ENCODE measurements at regions not wholly inside any gene's neighbourhood (a gene's known extent, or its start where the extent isn't known, plus 50 kb on each side); places are given as distances from the start of the nearest gene placed in this dataset.
A peak's percentile ranks its signal among the peaks of the same experiment; 100 is the strongest.

DNA sequence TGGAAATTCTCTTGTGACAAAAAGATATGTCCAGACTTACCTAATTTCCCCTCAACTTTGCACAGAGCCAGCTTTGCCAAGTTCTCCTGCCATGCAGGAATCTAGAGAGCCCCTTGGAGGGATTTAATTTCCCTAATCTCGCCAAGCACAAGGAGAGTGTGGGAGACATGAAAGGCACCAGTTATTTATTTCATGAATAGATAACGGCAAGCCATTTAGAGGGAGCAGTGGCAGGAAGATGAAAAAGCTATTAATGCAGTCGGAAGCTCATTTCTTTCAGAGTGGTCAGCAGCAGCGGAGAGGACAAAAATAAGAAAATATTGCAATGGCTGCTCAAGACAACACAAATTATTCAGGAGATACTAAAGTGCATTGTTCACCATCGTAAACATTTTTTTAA is 150.9 kb upstream of the WSCD2 start:
- no peak for DNase-seq (ENCODE audit: low spot score)

DNA sequence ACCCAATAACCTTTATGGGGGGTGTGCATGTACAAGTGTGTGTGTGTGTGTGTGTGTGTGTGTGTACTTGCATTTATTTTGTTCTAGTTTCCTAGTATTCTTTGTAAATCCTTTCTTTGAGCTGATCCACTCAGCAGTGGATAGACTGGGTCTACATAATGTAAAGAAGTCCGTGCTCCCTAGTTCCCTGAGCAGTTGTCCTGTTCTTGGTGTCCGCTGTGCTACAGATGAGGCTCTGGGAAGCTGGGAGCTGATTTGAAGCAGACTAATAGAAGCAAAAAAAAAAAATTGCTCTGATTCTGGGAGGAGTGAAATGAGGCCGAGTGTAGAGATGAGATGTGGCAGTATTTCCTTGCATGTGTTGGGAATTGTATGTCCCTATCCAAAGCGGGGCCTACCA is 150.4 kb upstream of the WSCD2 start:
- DNase-seq (ENCODE audit: low spot score), result no peak

DNA sequence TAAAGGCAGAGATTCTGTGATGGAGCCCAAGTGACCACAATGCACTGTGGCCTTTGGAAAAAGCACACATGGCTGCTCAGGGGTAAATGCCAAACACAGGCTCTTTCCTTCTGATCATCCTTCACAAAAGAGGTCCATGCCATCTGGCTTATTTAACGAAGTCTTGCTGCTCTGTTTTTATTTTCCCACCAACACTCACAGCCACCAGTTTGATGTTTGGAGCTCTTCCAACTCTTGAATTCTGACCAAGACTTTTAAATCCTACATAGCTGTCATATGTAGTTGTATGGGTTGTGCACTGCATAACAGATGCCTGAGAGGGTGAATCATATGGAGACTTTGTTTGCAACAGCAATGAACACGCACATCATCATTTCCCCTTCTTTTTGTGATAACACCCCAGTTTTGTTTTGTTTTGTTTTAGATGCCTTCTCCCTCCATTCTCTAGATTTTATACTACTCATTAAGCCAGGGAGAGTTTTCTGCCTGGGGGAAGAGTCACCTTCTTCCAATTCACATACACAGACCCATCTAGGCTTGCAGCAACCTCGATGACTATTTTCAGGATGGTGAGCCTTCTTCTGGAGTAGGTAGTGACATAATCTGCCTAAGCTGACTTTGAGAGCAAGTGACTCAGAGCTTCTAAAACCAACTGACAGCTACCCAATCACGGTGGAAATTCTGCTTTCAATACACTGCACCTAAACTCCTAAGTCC is 145.2 kb upstream of the WSCD2 start:
- no peak for DNase-seq (ENCODE audit: low spot score)

DNA sequence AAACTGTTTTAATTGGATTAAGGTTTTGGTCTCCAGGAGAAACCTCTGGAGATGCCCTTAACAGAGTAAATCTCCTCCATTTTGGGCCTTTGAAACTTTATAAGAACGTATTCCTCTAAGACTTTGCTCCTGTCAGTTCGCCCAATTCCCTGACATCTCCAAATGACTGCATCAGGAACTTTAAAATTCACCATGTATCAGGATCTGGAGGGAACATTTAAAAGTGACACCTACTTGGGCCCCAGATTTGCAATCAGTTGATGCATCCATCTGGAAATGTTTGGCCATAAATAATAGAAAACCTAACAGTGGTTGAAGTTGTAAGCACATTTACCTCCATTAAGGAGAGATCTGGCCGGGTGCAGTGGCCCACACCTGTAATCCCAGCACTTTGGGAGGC is 144.1 kb upstream of the WSCD2 start:
- DNase-seq (ENCODE audit: low spot score), result no peak

DNA sequence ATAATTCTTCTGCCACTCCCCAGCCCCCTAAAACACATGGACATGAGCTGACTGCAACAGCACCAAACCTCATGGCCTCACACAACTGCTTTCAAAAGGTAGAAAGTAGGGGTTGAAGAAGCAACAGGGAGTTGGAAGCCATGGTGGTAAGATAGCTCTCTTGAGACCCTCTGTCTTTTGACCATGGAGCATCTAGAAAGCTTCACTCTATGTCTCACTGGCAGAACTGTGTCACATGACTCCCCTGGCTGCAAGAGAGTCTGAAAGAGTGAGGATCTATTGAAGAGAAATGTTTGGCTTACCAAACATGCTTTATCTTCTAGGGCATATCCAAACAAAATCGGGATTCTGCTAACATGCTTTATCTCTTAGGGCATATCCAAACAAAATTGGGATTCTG is 142.9 kb upstream of the WSCD2 start:
- DNase-seq (ENCODE audit: low spot score), result no peak

DNA sequence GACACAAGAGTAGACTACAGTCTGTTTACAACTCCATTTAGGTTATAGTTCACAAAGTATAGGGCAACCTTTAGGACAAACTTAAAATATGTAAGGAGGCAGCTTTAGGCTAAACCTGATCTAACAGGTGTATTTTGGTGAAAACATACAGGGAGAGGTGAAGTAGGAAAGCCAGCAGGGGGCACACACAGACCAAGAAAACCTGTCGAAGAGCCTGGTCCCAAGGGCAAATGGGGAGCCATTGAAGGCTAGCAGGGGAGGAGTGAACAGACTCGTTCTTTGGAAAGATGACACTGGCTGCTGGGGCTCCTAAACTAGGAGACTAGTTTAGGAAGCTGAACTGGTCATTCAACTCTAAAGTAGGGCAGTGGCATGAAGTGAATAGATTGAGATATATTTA is 138.8 kb upstream of the WSCD2 start:
- peak; percentile 15 for DNase-seq (ENCODE audit: low spot score)

DNA sequence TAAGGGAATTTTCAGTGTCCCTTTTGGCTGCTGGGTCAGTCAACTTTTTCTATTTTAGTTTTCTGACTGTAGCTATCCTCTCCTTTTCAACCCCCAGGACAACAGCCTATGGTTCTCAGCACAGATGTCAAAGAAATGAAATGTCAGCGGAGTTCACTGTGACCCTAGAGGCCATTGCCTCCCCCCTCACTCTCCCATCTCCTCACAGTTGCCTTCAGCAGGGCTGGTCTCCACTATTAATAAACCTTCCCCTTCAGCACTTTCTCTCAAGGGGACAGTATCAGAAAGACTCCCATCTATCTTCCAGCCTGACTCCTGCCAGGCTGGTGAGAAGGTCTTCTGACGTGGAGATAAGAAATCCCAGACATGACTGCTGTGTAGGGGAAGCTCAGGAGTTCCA is 137.1 kb upstream of the WSCD2 start:
- no peak for DNase-seq (ENCODE audit: low spot score)

DNA sequence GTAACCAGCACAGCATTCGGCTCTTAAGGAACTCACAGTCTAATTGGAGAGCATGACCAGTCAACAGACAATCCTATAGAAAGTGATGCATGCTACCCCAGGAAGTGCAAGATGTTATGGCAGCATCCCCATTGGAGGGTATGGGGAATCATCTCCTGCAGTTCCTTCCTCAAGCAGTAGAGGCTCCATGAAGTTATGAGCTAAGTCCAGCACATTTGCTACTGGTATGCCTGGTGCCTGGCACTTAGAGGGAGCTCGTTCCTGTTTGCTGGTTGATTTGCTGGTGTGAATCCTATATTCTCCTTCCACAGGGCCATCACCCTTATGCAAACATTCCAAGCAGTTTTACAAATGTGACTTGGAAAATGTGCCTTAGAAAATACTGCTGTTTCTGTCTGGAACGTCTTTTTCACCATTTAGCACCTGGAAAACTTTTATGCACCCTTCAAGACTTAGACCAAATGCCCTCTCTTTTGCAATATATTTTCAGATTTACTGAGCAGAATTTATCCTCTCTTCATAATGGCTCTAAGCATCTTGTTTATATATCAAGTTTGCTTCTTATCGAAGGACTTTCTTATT is 136.1 kb upstream of the WSCD2 start:
- DNase-seq (ENCODE audit: low spot score), result peak; percentile 24

DNA sequence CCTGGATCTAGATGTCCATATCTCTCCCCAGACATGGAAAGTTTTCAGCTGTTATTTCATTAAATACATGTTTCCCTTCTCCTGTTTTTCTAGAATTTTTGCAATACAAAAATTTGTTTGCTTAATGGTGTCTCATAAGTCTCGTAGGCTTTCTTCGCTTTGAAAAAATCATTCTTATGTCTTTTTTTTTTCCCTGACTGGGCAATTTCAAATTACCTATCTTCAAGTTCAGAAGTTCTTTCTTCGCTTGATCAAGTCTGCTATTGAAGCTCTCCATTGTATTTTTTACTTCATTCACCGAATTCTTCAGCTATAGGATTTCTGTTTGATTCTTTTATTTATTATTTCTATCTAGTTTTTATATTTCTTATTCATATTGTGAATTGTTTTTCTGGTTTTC is 130.2 kb upstream of the WSCD2 start:
- DNase-seq (ENCODE audit: low spot score), result no peak

DNA sequence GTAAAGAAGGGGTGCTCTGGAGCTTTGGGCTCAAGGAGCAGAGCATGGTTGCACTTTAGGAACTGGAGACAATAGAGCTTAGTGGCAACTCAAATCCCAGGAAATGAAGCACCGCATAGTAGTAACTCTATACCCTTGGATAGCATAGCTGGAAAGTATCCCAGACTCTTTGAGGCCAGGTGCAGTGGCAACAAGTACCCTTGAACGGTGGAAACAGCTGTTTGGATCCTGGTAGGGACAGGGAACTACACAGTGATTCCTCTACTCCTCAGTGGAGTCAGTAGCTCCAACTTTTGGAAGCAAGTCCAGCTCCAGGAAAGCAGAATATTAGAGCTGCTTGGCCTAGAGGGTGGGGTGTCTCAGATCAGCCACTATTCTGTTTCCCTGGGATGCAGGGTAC is 129.0 kb upstream of the WSCD2 start:
- DNase-seq (ENCODE audit: low spot score), result no peak

DNA sequence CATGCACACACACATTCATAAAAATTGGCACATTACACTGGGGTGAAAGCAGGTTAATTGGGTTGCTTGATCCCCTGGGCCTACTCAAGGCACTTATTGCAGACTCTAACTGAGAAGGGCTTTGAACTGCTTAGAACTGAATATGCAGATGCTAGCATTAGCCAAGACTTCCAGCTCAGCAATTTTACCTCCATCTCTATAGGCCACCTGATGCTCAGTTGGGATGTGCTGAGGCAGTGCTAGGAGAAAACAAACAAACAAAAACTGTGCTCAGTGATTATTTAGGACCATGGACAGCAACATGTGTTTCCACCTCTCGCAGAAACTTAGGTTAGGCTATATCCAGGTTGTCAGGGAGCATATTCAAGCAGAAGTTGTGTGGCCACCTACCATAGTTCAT is 124.8 kb upstream of the WSCD2 start:
- no peak for DNase-seq (ENCODE audit: low spot score)

DNA sequence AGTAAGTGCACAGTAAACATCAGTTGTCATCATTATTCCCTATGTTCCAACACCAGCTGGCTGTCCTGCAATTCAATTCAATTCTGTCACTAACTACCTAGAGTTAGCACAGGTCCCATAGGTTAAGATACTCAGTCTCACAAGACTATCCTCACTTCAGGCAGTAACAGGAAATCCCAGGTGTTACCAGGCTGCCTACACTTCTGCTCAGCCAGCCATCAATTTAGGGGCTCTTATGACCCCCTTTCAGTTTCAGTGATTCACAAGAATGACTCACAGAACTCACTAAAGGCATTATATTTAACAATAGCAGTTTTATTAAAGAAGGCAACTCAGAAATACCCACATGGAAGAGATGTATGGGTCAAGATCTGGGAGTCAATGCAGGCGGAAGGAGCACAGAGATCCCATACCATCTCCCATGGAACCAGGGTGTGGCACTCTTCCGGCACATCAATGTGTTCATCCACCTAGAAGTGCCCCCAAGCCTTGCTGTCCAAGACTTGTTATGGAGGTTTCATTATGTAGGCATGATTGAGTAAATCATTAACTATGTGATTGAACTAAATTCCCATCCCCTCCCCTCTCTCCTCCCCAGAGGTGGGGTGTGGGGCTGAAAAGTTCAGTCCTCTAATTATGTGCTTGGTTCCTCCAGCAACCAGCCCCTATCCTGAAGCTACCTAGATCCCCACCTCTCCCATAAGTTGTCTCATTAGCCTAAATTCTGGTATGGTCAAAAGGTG is 120.8 kb upstream of the WSCD2 start:
- no peak for DNase-seq (ENCODE audit: low spot score)

DNA sequence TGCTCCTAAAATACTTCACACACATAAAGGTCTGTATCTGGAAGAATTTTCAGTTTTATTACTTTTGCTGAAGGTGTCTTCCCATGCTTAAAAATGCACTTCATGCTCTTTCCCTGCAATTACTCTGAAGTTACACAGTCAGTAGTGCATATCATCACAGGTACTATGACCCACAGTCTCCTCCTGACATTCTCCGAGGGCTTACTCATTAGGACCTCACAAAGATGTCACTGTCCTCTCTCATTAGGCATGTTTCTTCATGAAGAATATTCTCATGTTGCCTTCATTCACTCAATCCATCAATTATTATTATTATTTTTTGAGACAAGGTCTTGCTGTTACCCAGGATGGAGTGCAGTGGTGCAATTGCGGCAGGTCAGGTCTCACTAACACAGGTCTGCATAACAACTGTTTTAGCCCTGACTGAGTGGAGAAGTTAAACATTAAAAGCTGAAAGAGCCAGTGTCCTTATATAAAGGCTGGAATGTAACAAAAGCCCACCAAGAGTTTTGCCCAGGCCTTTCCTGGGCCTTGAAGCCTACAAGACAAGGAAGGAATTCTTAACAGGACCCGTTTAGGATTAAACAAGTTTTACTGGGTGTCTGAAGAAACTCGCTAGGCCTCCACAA is 119.5 kb upstream of the WSCD2 start:
- no peak for DNase-seq (ENCODE audit: low spot score)

DNA sequence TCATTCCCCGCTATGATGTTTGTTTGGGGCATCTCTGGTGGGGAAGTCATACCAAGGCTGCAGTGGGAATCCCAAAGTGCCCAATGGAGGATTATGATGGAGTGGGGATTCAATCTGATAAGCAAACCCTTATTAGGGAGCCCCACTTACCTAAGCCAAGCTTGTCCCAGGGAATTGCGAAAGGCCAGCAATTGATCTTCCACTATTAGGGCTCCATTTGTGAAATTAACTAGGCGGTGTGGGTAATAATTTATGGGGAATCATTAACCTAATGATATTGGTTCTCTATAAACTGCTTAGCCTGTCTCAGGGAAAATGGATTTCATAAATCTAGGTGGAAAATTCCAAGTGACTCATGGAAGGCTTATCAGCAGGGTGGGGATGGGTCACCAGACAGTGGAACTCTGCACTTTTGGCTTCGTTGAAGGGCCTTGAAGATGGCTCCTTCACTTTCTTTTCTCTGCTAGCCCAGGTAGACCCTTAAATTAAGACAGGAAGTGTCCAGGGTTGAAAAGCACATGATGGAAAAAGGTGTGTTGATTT is 113.0 kb upstream of the WSCD2 start:
- no peak for DNase-seq (ENCODE audit: low spot score)

DNA sequence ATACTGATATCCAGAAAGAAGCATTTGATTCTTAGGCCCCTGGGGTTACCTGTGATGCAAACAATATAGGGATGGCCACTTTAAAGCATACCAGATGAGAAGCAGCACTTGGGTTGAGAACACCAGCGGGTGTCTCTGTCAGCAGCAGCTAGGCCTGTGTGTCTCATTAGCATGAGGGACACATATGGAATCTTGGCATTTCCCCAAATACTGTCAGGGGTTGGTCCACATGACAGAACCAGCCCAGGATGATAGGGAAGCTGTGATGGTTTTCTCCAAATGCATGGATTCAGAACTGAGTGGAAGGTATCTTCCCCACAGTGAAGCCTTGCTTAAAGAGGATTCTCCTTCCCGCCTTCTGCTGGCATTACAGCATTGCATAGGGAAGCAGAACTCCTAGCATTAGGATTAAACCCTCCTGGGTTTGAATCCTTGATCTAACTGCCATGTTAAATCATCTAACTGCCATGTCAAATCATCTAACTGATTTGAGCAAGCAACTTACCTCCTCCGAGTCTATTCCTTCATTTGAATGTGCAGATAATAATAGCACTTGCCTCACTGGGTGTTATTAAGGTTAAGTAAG is 111.5 kb upstream of the WSCD2 start:
- DNase-seq (ENCODE audit: low spot score), result no peak

DNA sequence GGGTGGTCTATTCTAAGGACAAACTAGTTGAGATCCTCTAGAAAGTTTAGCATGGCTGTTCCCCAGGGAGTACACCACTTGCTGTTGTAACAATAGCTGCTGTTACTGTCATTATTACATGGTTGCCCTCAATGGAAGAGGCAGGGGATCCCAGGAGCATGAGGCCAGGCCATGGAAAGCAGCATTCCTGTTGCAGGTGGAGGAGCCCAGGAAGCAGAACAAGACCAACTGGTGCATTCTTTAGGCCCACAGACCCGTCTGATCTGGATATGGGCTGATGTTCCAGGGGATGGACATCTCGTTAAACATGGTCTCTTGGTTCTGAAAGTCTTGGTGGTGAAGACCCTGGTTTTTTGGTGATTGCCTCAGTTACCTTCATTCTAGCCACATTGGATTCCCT is 109.2 kb upstream of the WSCD2 start:
- no peak for DNase-seq (ENCODE audit: low spot score)

DNA sequence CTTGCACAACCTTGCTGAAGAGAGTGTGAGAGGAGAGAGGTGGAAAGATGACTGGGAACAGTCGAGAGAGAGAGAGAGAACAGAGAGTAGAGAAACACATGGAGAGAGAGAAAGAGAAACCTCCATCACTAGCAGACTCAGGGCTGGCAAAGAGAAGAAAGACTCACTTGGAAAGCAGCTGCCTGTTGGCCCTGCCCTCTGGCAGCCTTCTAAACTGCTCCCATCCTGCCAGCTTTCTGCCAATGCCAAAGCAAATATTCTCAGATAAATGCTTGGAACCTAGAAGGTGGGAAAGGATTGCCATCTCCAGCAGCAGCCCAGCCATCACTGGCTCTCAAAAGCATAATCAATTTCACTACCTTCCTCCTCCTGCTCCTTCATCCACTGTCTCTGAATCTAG is 107.9 kb upstream of the WSCD2 start:
- DNase-seq (ENCODE audit: low spot score), result no peak

DNA sequence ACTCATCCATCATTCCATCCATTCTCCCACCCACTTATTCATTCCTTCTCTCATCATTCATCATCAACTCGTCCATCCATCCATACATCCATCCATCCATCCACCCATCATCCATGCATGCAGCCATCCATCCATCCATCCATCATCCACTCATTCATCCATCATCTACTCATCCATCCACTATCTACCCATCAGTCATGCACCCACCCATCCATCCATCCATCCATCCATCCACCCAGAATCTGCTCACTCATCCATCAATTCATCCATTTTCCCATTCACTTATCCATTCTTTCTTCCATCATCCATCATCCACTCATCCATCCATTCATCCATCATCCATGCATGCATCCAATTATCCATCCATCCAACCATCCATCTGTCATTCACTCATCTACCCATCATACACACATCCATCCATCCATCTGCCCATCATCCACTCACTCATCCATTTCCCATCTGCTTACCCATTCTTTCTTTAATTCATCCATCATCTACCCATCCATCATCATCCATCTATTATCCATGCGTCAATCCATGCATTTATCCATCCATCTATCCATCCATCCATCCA is 107.1 kb upstream of the WSCD2 start:
- DNase-seq (ENCODE audit: low spot score), result no peak

DNA sequence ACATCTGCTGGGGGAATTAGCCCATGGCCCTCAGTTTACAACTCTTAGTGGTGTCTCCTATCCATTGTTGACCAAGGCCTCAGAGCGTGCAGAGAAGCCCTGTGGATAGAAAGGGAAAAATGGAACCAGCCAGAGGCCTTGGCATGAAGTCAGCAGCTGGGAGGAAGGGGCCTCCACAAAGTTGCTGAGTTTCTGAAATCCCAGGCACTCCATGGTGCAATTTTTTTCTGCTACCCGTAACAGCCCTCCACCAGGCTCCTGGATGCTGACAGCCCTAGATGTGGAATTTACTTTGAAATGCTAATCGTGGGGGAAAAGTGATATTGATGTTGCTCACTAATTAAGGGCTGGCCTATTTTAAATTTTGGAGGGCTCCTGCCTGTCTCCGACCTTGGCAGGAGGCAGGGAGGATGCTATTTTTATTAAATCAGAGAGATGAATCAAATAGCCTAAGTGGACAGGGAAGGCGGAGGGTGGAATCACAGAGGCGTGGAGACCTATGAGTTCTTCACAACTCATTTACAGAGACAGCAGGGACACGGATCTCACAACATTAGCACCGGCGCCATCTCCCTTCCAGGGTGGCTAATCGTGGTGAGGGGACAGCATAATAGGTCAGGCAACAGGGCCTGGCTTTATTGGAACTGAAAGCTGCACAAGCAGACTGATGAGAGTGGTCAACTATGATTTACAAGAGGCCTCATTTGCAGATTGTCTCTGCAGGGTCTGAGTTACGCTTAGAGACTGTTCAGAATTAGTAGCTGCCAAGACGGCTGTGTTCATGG is 99.8 kb upstream of the WSCD2 start:
- no peak for DNase-seq (ENCODE audit: low spot score)

DNA sequence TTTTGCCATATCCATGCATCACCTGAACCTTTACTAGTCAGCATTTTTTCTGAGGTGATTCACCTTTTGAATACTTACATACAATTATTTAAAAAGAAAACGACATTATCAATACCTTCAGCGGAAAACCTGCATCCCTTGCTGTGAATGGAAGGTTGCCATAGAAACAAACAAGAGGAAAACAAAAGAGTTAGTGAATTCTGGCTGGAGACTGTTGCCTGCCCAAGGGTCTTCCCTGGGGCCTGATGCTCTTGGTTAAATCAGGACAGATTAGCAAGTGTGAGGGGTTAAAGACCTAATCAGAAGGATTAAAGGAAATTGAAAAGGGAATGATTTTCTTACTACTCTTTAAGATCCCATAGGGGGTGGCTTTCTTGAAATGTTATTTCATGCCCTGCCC is 96.0 kb upstream of the WSCD2 start:
- no peak for DNase-seq (ENCODE audit: low spot score)

DNA sequence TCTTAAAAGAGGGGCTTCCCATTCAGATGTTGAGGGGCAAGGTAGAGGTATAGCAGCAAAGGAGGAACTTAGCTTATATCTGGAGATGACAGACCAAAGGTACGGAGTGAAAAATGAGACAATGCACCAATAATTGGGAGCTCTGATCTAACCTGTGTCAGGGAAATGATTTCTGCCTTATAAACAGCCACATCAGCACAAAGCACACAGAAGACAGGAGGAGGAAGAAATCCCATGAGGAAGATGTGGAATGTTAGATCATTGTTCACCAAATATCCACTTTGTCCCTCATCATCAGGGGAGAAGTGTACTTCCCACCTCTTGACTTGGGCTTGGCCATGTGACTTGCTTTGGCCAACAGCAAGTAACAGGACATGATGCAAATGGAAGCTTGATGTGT is 93.7 kb upstream of the WSCD2 start:
- no peak for DNase-seq (ENCODE audit: low spot score)
